Stimulated activated CD4-positive, alpha-beta T cell treated with anti-CD3 and anti-CD28 coated beads, Interleukin-2, amount 100 ng/mL, for 4 hours (primary cell): ENCODE measurements at regions not wholly inside any gene's neighbourhood (a gene's known extent, or its start where the extent isn't known, plus 50 kb on each side); places are given as distances from the start of the nearest gene placed in this dataset.

Source experiments
- DNase-seq: peaks from one replicate; pipeline ENCODE4 v3.0.0-alpha.2; 2020; ENCODE audit warnings: low read depth

DNA sequence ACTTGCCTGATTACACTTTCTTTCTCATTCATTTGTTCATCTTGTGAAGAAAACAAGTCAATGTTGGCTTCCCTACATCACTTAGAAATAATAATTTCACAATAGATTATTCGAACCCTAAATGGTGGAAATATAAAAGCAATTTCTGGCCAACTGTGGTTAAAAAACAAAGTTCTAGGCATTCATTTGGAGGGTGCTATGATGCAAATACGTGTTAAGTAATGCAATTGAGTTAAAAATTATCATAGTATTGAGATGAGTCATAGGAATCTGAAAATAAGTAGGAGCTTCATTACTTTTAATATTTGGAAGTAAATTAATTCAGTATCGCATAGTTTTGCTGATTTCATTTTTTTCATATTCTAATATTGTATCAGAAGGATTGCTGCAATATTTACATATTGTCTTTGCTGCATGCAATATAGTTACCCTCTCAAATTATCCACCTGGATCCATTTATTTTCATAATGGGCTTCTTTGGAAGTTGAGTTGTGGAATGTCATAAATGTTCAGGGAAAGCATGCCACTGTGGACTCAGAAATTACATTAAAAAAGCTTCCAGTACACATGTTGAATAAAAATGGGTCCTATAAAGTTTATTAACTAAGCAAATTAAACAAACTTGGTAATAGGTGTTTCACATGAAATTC lies 647.7 kb upstream of the WWC1 start:
- DNase-seq: no peak

DNA sequence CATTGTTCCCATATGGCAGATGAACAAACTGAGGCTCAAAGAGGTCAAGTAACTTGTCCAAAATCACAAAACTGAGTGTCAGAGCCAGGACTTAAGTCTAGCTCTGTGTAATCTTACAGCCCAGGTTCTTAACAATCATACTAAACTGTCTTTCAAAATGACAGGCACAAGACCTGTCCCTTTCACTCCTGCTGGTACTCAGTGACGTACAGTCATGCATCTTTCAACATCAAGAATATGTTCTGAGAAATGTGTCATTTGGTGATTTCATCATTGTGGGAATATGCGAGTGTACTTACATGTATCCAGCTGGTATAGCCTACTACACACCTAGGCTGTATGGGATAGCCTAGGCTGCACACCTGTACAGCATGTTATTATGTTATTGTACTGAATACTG lies 646.8 kb upstream of the WWC1 start:
- no peak for DNase-seq

DNA sequence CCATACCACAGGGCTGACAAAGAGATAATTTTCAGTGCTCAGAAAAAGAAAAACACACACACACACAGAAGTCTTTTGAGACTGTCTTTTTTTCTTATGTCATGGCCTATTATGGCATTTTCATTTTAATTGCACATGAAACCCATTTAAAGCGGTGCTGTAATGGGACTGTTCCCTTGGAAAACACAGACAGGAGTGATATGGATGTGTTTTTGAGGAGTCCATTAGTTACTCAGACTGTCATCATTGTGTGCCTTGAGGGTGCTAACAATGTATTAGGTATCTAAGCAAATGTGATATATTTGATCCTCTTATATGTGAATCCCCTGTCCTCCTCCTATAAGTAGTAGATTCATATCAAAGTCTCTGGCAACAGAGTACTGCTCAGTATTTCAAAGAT lies 642.0 kb upstream of the WWC1 start:
- DNase-seq: no peak

DNA sequence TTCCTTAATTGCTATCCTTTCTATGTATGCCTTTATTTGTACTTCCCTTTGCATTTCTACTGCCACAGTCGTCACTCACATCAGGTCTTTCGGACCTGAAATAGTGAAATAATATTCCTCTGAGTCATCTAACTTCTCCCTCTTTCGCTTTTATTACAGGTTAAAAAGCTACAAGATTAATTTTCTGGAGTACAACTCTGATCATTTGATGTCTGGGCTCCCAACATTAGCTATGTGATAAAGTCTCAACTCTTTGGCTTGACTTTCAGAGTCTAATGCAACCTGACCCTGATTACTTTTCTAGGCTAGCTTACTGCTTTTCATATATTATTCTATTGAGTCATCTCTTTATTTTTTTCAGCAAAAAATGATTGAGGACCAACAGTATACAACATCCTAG lies 638.8 kb upstream of the WWC1 start:
- no peak for DNase-seq

DNA sequence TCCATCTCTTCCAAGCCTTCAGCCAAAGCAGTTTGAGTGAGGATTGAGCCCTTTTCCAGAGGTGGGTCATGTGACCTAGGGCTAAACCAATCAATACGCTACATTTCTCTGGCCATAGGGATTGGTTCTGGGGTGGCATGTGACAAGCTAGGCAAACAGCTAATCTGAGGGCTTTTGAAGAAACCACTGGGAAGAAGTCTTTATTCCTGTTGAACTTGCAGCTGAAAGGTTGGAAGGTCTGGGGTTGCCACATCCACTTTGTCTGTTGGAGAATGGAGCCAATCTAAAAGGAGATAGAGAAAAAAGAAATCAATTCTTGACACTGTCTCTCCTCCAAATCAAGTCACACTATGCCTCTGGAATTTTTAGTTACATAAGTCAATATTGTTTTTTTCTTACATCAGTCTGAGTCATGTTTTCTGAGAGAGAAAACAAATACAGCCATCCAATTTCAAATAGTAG lies 637.8 kb upstream of the WWC1 start:
- no peak for DNase-seq

DNA sequence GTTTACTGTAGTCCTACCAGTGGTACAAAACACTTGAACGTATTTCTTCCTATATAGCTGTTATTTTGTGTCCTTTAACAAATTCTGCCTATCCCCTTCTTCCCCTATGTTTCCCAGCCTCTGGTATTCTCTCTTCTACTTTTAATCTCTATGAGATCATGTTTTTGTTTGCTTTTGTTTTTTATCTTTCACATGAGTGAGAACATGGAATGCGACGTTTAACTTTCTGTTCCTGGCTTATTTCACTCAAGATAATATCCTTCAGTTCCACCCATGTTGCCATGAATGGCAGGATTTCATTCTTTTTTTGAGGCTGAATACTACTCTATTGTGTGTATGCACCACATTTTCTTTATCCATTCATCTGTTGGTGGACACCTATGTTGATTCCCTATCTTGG lies 634.4 kb upstream of the WWC1 start:
- no peak for DNase-seq

DNA sequence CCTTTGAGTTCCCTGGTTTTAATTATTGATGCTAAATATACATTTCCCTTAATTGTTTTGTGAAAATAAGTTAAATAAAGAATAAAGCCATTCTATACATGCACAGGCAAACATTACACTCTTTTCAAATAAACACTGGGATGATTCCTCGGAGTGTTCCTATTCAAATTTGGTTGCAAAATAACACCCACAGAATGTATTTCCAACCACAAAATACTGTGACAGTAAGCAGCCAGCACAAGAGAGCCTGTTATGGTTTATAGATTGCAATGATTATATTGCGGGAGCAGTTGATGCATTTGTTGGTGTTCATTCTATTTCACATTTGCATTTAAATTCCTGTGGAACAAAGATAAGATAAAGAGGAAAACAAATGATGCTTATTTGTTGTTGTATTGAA lies 632.6 kb upstream of the WWC1 start:
- DNase-seq: no peak

DNA sequence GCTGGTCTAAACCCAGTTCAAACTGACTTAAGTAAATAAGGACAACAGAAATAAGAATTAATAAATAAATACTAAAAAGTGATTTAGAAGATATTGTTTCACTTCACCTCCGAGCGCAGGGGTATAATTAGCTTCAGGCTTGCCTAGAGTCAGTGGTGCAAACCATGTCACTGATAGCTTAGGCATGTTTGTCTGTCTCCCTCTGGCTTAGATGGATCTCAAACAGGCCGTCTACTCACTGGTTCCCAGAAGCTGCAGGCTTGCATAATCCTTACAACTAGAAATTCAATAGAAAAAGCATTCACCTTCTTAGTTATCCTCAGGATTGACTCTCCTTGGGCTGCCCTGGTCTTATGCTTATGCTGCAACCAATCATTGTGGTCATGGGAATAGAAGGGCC lies 629.8 kb upstream of the WWC1 start:
- DNase-seq: no peak

DNA sequence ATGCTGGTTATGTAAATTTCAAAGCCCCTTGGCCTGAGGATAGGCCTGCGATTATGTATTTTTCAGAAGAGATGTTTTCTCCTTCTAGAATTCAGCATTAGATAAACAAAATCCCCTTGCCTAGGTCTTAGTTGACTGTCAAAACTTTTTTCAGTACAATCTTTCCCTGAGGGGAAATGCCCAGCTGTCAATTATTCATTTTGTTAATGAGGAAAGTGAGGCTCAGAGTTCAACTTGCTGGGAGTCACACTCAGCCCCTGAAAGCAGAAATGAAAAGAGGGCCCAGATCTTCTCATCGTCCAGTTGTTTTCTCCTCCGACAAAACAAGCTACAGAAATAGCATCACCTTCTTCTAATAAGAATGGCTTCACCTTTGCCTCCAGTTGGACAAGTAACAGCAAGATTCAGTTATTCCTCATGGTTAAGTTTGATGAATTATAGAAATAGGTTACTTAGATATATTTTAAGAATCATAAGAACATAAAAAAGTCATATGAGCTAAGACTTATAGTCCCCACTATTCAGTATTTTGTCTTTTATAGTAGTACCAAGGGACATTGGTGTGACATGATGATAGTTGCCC lies 627.1 kb upstream of the WWC1 start:
- no peak for DNase-seq

DNA sequence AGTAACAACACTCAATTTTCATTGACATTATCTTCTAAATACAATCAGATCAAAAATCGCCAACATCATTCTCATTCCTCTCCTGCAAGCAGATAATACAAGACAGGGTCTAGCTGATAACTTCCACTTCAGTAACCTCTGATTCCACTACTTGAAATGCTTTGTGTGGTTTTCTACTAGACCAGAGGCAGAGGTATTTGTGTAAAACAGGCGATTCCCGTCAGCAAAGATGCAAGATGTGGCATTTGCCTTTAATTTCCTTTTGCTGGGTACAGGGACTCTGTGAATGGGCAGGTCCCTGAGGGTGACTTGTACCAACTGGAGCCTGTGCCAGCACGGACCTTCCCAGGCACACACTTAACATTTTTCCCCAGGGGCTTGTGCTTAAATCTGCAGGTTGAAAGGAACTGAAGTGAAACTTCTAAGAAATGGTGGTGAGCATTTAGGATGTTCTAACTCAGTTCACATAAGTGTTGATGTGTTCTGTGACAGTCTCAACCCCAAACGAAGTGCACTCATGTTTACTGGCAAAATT lies 625.5 kb upstream of the WWC1 start:
- no peak for DNase-seq

DNA sequence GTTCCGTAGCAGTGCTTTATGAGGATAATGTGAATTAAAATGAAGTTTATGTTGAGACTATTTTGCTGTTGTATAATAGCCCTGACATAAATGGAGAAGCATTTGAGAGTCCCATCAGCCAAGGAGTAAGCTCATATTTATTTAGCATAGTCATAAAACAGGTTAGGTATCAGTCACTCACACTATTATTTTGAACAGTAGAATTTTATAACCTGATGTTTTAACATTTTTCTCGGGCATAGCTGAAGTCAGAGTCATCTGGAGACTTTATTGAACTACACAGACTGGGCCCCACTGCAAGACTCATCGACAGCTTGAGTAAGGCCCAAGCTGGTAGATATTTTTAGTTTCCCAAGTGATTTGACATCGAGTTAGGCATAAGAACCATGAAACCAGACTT lies 620.3 kb upstream of the WWC1 start:
- DNase-seq: no peak

DNA sequence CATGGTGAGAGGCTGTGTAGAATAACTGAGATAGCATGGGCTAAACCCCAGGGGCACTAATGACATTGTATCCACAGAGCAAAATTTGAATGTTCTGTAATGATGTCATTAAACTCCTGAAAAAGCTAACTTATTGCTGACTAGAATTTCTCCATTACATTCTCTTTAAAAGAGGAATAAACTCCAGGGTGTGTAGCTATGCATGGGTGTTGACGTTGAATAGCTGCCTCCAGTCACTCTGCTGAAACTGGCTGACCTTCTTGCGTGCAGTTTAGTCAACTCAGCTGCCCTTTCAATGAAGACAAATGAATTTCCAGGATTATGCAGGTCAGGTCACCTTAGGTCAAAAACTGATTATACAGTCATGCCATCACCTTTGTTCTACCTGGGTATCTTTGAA lies 617.5 kb upstream of the WWC1 start:
- DNase-seq: no peak

DNA sequence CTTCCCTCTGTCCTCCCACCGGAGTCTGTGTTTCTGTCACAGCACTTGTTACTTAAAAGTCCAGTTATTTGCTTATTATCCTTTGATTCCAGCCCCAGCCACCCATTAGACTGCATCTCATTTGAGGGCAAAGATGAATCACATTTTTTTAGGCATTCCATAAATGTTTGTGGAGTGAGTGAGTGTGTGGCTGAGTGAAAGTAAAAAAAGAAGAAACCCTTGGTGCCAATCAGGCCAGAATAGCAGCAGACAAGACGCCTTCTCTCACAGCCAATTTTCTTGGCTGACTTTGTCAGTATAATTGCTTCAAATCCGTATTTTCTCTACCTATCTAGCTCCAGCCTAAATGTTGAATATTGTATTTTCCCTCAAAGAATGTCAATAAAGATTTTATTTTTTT lies 613.0 kb upstream of the WWC1 start:
- DNase-seq: no peak

DNA sequence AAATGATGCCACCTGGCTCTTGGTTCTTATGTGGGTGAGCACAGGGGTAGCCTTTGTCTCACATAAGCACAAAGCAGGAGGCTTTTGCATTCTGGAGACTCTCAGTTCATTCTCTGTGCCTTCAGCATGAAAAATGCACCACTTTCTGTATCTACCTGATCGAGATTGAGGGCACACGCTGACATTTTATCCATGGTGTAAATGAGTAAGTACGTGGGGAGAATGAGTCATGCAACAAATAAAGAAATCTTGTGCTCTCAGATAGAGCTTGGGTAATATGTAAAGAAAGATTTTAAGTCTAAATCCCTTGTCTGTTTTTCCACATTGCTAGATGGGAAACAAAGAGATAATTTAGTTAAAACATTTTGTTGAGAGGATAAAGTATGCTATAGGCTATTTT lies 607.2 kb upstream of the WWC1 start:
- DNase-seq: no peak

DNA sequence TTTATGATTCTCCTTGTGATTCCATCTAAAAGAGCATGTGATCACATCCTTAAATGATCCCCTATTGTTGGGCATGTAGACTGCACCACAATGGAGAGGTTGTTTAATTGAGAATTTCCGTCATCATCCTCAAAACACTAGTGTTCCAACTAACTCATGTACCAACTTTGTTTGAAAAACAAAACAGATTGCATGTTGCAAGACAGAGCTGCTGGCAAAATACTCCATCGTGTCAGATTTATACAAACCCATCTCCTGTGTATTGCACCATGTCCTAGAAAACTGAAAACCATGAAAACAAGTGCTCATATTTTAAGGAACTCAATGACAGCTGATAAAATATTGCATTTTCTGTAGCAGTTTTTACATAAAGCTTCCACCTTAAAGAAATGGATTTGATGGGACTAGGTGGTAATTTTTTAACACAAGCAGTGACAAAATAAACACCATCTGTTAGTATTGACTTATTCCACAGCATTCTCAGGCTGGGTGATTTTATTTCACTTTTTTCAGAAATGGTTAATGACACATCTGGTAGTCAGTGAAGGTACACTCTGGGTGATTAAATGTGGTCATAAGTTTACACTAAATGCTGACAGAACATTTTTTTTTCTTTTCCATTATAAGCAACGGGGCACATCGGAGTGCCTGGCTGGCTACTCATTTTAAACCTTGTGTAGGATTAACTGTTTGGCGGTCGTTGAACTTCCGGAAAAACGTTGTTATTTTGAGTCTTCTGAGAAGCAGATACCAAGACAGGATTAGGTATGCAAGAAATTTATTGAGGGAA lies 602.9 kb upstream of the WWC1 start:
- no peak for DNase-seq

DNA sequence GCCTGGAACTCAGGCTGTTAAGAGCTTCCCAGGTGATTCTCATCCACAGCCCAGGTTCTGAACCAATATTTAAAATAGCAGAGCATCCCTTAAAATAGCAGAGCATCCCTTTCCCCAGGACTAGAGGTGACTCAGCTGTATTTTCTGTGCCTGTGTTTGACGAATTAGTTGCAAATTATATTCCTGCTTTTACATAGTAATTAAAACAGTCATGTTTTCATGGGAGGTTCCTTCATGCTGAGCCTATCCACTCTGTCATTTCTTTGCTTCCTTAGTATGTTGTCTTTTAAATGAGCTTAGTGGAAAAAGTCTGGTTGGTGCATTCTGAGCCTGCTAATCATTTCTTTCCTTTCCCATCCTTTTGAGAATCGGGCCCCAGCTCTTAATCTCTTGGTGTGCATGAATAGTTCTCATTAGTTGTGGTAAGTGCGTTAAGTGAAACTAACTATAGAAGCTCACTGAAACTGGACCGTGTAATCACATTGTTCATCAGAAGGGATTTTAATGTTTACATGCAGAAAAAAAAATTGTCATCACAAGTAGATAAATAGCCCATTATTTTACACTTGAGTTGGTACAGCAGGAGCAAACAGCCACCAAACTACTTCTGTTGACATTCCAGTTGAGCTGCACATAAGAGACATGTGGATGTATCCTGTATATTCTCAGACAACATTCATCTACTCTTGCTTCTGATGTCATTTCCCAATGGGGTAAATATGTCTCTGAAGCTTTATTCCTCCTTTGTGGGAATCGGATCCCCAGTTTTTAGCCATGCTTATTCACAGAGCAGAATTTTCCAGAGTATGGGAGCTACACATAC lies 596.9 kb upstream of the WWC1 start:
- no peak for DNase-seq

DNA sequence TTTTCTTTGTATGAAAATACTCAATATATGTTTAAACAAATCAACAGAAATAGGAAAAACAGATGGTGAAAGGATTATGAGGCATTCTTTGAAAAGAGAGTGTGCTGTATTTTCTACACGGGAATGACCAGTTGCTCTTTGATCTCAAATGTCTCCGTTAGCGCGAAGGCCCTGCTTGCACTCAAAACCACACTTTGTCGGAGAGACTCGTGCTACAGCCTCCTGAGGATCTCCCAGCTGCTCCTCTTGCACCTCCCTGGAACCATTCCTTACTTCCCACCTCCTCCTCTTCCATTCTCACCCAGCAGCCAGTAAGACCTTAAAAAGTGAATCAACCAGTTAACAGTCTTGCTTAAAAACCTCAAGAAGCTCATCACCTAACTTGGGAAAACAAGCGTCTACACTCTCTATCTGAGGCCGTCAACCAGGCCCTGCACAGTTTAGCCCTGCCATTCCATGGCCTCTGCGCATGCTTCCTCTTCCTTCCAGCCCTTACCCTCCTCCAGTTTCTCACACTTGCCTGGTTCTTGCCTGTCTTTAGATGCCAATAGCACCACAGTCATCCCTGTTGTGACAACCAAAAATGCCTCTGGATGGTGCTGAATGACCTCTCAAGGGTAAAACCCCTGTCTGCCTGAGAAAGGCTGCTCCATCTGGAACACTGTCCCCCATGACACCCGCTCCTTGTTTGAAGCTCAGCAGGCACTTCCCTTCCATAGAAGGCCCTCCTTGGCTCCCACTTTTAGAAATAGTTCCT lies 594.7 kb upstream of the WWC1 start:
- no peak for DNase-seq

DNA sequence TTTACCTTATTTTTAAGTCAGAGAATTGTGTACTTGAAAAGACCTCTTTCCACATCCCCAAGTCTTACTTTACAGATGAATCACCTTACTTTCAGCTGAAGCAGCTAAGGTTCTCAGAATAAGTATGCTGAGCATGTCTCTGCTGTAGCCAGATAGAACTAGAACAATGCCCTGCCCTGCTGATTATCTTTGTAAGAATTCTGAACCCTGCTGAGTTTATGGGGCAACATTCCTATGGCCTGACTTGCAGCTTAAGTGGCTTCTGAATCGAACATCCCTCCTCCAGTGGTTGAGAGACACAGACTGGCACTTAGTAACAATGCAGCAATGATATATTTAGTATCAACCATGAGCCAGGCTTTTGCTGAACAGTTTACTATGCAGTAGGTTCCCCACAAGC lies 592.0 kb upstream of the WWC1 start:
- DNase-seq: no peak

DNA sequence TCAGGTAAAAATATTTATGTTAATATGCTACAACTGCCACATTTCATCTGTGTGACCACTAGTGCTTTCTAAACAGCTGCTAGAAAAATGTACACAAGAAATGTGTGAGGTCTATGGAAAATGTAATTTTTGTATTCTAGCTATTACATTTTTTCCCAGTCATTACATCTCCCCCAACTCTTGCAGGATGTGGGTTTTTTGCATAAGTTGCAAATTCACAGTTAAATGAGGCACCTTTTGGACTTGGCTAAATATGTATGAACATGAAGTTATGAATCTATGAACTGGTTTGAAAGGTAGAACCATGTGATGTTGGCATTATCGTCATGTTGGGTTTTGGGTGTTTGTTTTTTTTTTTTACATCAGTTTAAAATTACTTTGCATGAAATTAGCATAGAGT lies 590.4 kb upstream of the WWC1 start:
- no peak for DNase-seq

DNA sequence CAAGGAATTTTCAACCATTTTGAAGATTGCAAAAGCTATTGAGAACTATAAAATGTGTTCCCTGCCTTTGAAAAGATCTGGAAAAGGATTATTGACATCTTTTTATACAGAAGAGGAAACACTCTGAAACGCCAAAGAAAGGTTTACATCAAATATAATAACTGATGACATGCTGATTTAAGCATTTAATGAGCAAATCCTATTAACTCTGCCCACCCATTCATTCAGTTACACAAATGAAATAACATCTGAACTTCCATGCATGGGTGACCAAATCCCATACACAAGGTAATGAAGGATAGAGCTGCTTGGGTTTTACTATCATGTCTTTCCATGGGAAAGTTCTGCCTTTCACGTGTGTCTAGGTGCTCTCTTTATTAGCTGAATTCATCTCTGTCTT lies 589.4 kb upstream of the WWC1 start:
- no peak for DNase-seq

DNA sequence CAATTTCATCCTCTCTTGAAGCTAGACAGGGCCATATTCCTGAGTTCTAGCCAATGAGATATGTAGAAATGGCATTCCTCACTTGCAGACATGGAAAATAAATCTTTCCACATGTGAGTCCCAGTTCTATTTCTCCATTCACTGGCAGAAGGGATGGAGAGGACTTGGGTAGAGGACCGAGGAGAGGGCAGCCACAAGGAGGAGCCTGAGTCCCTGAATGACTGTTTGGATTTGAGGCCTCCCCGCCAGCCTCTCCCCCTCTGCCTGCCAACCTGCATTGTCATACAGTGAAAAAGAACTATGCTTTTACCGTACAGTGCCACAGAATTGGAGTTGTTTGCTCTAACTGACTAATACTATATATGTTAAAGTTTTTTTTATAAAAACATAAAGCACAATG lies 583.0 kb upstream of the WWC1 start:
- DNase-seq: no peak

DNA sequence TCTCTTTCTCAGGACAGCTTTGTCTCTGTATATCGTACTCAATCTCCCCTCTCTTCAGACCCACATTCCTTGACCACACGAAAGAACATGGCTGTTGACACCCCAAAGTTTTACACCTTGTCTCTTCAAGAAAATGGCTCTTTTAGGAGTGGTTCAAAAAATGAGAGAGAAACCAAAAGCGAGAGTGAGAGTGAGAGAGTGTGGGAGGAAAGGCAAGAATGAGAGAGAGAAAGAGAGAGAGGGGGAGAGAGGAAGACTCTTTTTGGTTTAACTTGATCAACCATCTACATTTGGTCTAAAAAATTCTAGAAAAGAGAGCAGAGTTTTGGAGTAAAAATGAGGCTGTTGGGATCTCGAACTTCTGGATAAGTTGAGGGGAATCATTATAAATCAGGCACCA lies 581.8 kb upstream of the WWC1 start:
- no peak for DNase-seq
